C4-2B (cell line): ENCODE measurements at regions not wholly inside any gene's neighbourhood (a gene's known extent, or its start where the extent isn't known, plus 50 kb on each side); places are given as distances from the start of the nearest gene placed in this dataset.

ENCODE experiments used
- ZFX ChIP-seq: fragments of 450-650 bp; IDR thresholded peaks from 2 replicates; pipeline ENCODE4 v1.6.1; 2017
- TF ChIP-seq, protein P1 (sequence below): fragments of 450-650 bp; conservative IDR thresholded peaks from 2 replicates; pipeline ENCODE4 v1.5.1; 2017; ENCODE audit warnings: mild to moderate bottlenecking

DNA sequence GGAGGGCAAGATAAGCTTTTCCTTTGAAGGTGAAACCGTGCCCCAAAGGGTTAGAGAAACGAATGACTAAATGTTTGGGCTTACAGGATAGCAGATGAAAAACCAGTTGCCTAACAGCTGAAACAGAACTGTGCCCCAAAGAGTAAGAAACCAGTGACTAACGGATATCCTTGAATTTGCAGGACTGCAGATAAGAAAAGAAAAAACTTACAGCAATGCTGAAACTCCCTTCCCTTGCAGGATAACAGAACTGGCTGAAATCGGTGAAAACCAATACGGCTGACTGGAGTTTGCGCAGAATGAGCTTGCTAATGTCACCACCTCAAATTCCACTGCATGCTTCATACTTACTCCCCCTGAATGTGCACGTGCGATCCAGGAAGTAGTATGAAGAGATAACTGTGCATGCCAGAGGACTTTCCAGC, 175.2 kb upstream of the NLRP1 start:
- TF ChIP-seq, protein P1, sequence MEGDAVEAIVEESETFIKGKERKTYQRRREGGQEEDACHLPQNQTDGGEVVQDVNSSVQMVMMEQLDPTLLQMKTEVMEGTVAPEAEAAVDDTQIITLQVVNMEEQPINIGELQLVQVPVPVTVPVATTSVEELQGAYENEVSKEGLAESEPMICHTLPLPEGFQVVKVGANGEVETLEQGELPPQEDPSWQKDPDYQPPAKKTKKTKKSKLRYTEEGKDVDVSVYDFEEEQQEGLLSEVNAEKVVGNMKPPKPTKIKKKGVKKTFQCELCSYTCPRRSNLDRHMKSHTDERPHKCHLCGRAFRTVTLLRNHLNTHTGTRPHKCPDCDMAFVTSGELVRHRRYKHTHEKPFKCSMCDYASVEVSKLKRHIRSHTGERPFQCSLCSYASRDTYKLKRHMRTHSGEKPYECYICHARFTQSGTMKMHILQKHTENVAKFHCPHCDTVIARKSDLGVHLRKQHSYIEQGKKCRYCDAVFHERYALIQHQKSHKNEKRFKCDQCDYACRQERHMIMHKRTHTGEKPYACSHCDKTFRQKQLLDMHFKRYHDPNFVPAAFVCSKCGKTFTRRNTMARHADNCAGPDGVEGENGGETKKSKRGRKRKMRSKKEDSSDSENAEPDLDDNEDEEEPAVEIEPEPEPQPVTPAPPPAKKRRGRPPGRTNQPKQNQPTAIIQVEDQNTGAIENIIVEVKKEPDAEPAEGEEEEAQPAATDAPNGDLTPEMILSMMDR = no peak
- no peak for TF ChIP-seq ZFX
